ENCODE measurements at regions not wholly inside any gene's neighbourhood (a gene's known extent, or its start where the extent isn't known, plus 50 kb on each side); places are given as distances from the start of the nearest gene placed in this dataset.

DNA sequence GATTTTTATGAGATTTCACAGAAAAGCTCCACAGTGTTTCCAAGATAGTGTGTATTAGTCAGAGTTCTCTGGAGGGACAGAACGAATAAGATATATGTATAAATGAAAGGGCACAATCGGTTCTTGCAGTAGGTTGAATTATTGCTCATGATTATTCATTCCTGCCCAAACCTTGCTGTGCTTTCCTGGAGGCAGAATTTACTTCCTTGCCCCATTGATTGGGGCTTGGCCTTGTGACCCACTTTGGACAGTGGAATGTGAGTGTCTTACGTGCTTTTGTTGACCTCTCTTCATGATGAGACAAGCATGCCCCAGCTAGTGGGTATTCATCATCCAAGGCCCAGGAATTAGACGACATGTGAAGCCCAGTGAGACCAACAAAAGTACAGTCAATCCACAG lies 53.0 kb upstream of the ABCB5 start:
- TF ChIP-seq, protein P1, sequence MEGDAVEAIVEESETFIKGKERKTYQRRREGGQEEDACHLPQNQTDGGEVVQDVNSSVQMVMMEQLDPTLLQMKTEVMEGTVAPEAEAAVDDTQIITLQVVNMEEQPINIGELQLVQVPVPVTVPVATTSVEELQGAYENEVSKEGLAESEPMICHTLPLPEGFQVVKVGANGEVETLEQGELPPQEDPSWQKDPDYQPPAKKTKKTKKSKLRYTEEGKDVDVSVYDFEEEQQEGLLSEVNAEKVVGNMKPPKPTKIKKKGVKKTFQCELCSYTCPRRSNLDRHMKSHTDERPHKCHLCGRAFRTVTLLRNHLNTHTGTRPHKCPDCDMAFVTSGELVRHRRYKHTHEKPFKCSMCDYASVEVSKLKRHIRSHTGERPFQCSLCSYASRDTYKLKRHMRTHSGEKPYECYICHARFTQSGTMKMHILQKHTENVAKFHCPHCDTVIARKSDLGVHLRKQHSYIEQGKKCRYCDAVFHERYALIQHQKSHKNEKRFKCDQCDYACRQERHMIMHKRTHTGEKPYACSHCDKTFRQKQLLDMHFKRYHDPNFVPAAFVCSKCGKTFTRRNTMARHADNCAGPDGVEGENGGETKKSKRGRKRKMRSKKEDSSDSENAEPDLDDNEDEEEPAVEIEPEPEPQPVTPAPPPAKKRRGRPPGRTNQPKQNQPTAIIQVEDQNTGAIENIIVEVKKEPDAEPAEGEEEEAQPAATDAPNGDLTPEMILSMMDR (conservative IDR thresholded peaks at IDR 0.05; ENCODE audit: low read length), result no peak
- no peak for TF ChIP-seq EZH2phosphoT487 (IDR thresholded peaks at IDR 0.05; ENCODE audit: borderline replicate concordance)

Measured in Loucy (cell line).